ENCODE measurements at regions not wholly inside any gene's neighbourhood (a gene's known extent, or its start where the extent isn't known, plus 50 kb on each side); places are given as distances from the start of the nearest gene placed in this dataset.

DNA sequence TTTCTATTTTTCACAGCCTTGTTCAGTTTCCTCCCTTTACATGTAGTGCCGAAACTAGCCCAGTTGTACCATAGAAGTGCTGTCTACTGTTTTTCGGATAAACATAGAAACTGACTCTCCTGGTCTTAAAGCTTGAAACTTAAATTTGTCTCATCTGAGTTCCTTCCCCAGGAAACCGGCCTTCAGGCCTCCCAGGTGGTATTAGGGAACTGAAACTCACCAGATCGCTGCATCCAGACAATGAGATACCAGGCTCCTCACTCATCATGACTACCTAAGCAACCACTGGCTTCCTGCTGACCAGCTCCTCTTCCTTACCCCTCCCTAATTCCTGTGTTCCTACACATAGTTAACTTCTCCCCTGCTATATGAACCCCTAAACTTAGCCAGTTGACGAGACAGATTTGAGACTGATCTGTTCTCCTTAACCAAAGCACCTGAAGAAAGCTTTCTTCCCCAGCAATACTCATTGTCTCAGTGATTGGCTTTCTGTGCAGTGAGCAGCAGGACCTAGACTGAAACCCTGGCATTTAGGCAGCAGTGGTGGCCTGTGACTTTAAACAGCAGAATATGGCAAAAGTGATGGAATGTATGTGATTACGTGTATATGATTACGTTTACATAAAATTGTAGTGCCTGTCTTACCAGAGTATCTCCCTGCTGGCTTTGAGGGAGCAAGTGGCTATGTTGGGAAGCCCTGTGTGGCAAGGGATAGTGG, 959.1 kb upstream of the LCORL start:
- Histone ChIP-seq H3K27ac (no peak overlapping the region), H3K9me3 (no peaks in the 10 kb centered on the region), H3K36me3 (no peaks in the 10 kb centered on the region), H3K4me3 (no peak overlapping the region), H3K27me3 (no peaks in the 10 kb centered on the region), H3K4me1 (no peaks in the 10 kb centered on the region)
- 87 to 92% methylated on average over 7 of the region's 7 CpGs for WGBS, 2 donors (ENCODE audit: low coverage in 1 of 2)
- TF ChIP-seq POLR2A (IDR thresholded peaks at IDR 0.05) (no peak), EP300 (IDR thresholded peaks at IDR 0.05) (no peak), POLR2AphosphoS5 (IDR thresholded peaks at IDR 0.05) (no peak)
- TF ChIP-seq, protein P1, sequence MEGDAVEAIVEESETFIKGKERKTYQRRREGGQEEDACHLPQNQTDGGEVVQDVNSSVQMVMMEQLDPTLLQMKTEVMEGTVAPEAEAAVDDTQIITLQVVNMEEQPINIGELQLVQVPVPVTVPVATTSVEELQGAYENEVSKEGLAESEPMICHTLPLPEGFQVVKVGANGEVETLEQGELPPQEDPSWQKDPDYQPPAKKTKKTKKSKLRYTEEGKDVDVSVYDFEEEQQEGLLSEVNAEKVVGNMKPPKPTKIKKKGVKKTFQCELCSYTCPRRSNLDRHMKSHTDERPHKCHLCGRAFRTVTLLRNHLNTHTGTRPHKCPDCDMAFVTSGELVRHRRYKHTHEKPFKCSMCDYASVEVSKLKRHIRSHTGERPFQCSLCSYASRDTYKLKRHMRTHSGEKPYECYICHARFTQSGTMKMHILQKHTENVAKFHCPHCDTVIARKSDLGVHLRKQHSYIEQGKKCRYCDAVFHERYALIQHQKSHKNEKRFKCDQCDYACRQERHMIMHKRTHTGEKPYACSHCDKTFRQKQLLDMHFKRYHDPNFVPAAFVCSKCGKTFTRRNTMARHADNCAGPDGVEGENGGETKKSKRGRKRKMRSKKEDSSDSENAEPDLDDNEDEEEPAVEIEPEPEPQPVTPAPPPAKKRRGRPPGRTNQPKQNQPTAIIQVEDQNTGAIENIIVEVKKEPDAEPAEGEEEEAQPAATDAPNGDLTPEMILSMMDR (IDR thresholded peaks at IDR 0.05), result no peak
- ATAC-seq, result no peak

DNA sequence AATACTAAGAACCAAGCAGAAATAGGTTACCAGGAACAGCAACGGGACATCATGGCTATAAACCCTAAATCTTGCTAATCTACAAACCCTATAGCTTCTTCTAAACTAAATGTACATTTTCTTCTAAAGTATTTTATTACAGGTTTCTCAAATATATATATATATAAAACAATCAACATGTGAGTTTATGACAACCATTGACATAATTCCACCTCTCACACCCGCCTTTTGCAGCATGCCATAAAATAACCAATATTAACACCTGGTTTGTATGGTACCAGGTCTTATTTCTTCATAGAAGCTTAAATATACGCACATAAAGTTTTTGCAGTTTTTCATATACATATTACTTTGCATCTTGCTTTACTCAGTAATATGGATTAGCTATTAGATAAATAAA, 955.3 kb upstream of the LCORL start:
- Histone ChIP-seq H3K9me3 (no peaks in the 10 kb centered on the region), H3K27ac (no peak overlapping the region), H3K27me3 (no peaks in the 10 kb centered on the region), H3K36me3 (no peaks in the 10 kb centered on the region), H3K4me3 (no peak overlapping the region), H3K4me1 (no peaks in the 10 kb centered on the region)
- ATAC-seq, result no peak
- TF ChIP-seq POLR2AphosphoS5 (IDR thresholded peaks at IDR 0.05), result no peak
- TF ChIP-seq, protein P1 (IDR thresholded peaks at IDR 0.05), result no peak
- no peak for TF ChIP-seq EP300 (IDR thresholded peaks at IDR 0.05)
- no peak for TF ChIP-seq POLR2A (IDR thresholded peaks at IDR 0.05)
- 93 to 94% methylated on average over 3 of the region's 3 CpGs for WGBS, 2 donors (ENCODE audit: low coverage in 1 of 2)

DNA sequence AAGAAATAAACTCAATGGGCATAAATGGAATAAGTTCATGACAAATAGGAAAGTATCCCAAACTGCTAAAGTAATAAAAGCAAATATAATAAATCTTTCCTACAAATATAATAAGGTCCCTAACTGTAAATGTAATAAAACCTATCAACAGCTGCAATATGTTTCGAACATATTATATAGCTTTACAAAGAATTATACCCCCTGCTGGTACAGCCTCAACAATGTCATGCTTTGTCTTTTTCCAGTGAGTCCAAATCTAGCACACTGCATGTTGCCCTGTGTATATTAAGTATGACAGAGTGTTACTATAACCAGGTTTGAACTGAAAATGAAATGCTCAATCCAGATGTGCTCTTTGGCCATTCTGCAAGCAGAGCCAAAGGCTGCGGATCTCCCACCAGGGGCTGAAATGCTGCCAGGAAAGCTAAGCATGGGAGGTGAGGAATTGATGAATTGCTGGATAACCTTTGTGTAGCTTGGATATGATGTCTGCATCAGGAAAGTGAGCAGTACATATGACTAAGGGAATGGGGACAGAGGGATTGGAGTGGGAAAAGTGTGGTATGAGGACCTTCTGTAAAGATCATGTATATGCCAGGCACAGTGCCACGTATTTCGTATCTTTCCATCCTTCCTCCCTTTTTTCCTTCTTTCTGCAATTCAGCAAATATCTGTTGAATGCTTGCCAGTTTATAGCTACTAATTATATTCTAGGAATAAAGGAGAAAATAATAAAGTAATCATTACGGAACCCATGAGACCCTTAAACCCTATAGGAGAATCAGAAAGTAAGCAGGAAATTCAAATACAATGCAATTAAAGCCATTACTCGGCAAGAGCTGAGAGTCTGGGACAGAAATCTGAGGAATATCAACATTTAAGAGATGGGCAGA, 954.6 kb upstream of the LCORL start:
- Histone ChIP-seq H3K36me3 (no peaks in the 10 kb centered on the region), H3K9me3 (no peaks in the 10 kb centered on the region), H3K27ac (no peak overlapping the region), H3K27me3 (no peaks in the 10 kb centered on the region), H3K4me1 (no peaks in the 10 kb centered on the region), H3K4me3 (no peak overlapping the region)
- no peak for TF ChIP-seq EP300 (IDR thresholded peaks at IDR 0.05)
- TF ChIP-seq POLR2A (IDR thresholded peaks at IDR 0.05), result no peak
- TF ChIP-seq, protein P1 (IDR thresholded peaks at IDR 0.05), result no peak
- no peak for TF ChIP-seq POLR2AphosphoS5 (IDR thresholded peaks at IDR 0.05)
- no peak for ATAC-seq
- WGBS, 2 donors (ENCODE audit: low coverage in 1 of 2), result 47 to 61% methylated on average over 6 of the region's 6 CpGs

DNA sequence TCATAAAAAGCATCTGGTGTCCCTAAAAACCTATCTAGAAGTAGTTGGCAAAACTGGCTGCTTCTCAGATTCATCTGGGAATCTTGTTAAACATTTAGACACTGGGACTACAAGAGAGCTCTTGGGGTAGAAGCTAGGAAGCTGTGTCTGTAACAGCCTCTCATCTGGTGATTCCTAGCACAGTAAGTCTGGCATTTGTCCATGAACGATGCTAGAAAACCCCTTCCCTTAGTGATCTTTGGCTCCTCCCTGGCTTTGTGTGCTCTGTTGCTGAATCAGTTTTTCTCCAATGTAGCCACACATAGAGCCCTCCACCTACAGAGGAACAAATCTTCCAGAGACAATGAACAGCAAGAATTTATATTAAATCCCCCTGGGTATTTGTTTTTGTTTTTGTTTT, 951.7 kb upstream of the LCORL start:
- H3K4me3 ChIP-seq, result no peak overlapping the region
- TF ChIP-seq EP300 (IDR thresholded peaks at IDR 0.05) (no peak), POLR2A (IDR thresholded peaks at IDR 0.05) (no peak), POLR2AphosphoS5 (IDR thresholded peaks at IDR 0.05) (no peak)
- TF ChIP-seq, protein P1 (IDR thresholded peaks at IDR 0.05), result no peak
- no peak for ATAC-seq
- H3K4me1 ChIP-seq, result no peaks in the 10 kb centered on the region
- H3K27ac ChIP-seq, result no peak overlapping the region
- H3K9me3 ChIP-seq, result peaks cover 0 to 6% (median 0%) of the 10 kb centered on the region in 3 donors
- no peaks in the 10 kb centered on the region for H3K27me3 ChIP-seq
- WGBS, 2 donors (ENCODE audit: low coverage in 1 of 2), result 50% methylated on average over 1 of the region's 1 CpG; no CpG with 5 or more reads in 1 of the 2 donors
- no peaks in the 10 kb centered on the region for H3K36me3 ChIP-seq
